ENCODE measurements at regions not wholly inside any gene's neighbourhood (a gene's known extent, or its start where the extent isn't known, plus 50 kb on each side); places are given as distances from the start of the nearest gene placed in this dataset.

DNA sequence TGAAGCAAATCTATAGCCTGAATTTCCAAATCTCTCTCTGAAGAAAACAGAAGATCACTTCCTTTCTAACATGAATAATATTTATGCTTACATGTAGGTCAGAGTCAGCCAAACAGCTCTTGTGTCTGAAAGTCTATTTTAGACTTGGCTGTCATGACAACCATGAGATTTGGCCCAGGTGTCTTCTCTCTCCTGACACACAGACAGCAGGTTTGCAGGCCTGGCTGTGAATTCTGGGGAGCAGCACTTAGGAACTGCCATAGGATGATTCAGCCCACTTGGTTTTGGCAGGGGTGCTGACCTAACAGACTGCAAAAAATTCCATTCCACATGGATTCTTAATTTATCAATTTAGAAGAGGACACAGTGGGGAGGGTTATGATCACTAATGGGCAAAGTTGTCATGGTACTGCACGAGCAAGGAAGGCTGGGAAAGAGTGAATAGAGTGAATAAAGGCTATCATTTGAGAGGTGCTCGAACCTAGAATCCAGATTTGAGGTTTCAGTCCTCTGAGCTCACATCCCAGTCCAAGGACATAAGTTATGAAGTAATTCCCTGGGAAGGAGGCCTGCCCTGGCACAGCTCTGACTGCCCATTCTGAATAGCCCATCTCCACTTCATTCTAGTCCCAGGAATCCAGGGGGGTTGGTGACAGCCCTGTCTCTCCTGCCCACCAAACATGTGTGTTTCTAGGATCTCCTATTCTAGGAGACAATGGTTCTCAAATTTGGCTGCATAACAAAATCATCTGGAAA, 453.9 kb upstream of the TRIB2 start:
- TF ChIP-seq, protein P1, sequence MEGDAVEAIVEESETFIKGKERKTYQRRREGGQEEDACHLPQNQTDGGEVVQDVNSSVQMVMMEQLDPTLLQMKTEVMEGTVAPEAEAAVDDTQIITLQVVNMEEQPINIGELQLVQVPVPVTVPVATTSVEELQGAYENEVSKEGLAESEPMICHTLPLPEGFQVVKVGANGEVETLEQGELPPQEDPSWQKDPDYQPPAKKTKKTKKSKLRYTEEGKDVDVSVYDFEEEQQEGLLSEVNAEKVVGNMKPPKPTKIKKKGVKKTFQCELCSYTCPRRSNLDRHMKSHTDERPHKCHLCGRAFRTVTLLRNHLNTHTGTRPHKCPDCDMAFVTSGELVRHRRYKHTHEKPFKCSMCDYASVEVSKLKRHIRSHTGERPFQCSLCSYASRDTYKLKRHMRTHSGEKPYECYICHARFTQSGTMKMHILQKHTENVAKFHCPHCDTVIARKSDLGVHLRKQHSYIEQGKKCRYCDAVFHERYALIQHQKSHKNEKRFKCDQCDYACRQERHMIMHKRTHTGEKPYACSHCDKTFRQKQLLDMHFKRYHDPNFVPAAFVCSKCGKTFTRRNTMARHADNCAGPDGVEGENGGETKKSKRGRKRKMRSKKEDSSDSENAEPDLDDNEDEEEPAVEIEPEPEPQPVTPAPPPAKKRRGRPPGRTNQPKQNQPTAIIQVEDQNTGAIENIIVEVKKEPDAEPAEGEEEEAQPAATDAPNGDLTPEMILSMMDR (conservative IDR thresholded peaks at IDR 0.05) = no peak
- no peak for TF ChIP-seq EZH2 (IDR thresholded peaks at IDR 0.05; ENCODE audit: low read depth)
